Daoy (cell line): ENCODE measurements at regions not wholly inside any gene's neighbourhood (a gene's known extent, or its start where the extent isn't known, plus 50 kb on each side); places are given as distances from the start of the nearest gene placed in this dataset.

ENCODE experiments used
- DNase-seq: peaks from one replicate; pipeline ENCODE4 v3.0.0-alpha.2; 2015; ENCODE audit warnings: low read depth

DNA sequence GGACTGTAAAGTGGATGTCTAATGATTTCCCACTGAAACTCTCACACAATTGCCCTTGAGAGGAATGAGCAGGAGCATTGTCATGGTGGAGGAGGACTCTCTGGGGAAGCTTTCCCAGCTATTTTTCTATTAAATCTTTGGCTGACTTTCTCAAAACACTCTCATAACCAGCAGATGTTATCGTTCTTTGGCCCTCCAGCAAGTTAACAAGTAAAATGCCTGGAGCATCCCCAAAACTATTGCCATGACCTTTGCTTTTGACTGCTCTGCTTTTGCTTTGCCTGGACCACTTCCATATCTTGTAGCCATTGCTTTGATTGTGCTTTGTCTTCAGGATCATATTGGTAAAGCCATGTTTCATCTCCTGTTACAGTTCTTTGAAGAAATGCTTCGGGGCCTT is 120.2 kb upstream of the PDE5A start:
- DNase-seq, result no peak

DNA sequence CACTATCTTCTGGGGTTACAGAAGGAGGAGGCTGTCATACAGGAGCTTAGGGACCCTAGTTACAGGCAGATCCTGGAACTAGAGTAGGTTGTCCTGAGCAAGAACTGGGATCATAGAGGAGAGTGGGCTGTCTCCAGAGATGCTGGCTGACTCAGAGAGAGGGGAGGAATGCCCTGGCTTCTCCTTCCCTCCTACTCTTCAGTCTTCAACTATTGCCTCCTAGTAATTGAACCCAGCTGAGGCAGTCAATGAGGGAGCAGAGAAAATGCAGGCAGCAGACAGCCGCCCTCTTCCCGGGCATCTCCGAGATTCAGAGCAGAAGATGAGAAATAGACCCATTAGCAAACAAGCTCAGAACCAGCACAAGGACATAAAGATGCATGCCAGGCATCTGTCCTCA is 118.3 kb upstream of the PDE5A start:
- DNase-seq, result no peak

GRCh38 chr4:119745351-119745750 is 116.7 kb upstream of the PDE5A start:
- no peak for DNase-seq

- peak; percentile 13 for DNase-seq
These were observed 116.0 kb upstream of the PDE5A start for GRCh38 chr4:119744580-119744979.

DNA sequence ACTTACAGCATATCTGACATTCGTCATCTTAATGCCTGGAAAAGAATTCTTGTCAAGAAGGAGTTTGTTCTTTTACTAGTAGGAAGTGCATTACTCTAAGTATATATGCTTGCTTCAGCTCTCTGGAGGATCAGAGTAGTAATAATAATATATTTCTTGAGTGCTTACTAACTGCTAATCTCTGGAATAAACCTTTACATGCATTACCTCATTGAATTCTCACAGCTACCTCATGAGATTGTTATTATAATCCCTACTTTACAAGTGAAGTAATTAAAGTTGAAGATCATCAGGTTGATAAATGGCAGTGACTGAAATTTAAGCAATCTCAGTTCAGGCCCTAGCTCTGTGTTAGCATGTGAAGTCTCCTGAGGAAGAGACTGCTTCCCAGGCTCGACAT is 115.0 kb upstream of the PDE5A start:
- no peak for DNase-seq

GRCh38 chr4:119739796-119740195 is 111.2 kb upstream of the PDE5A start:
- DNase-seq, result no peak

DNA sequence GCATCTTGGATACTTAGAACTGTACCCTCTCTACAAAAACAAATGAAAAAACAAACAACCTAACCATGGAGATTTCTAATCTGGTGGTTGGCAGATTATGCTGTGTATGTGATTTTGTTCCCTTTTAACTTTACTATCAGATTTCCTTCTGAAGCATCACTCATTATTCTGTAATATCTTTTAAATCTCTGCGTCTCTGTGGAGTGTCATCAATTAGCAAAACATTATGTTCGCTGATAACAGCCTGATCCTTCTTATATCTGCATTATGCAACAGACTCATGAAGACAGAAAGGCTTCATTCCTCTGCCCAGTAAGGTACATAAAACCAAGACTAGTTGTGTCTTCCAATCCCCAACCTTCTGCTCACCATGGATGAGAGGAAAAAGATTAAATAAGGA is 110.3 kb upstream of the PDE5A start:
- DNase-seq, result no peak

- no peak for DNase-seq
These were observed 108.0 kb upstream of the PDE5A start for GRCh38 chr4:119736559-119736958.

- peak; percentile 68 for DNase-seq
These were observed 106.6 kb upstream of the PDE5A start for GRCh38 chr4:119735165-119735651.

GRCh38 chr4:119733431-119733830 is 104.8 kb upstream of the PDE5A start:
- DNase-seq, result no peak

- no peak for DNase-seq
These were observed 103.2 kb upstream of the PDE5A start for GRCh38 chr4:119731778-119732177.

- DNase-seq, result no peak
These were observed 102.6 kb upstream of the PDE5A start for GRCh38 chr4:119731146-119731742.

GRCh38 chr4:119730671-119730950 is 102.0 kb upstream of the PDE5A start:
- peak; percentile 7 for DNase-seq

GRCh38 chr4:119729835-119730670 is 101.4 kb upstream of the PDE5A start:
- peak; percentile 90 for DNase-seq

DNA sequence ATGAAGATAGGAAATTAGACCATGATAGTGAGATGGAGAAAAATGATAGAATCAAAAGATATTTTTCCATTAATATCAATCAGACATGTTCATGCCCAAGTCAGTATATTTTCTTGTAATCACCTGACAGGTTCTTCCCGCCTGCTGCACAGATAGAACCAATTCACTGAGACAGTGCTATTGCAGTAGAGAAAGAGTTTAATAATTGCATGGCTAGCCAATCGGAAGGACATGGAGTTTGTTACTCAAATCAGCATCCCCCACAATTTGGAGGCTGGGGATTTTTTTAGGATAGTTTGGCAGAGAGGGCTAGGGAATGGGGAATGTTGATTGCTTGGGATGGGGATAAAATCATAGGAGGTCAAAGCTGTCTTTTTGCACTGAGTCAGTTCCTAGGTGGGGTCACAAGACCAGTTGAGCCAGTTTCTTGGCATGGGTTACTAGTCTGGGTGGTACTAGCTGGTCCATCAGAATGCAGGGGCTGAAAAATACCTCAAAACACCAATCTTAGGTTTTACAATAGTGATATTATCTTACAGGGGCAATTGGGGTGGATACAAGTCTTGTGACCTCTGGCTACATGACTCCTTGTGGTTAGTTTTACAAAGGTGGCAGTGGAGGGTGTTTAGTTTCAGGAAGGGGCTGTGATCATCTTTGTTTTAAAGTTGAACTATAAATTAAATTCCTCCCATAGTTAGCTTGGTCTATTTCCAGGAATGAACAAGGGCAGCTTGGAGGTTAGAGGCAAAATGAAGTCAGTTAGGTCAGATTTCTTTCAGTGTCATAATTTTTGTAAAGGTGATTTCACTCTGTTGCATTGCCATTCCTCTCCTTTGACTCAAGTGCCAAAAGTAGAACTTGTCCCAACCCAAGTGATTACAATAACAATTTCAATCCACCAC is 100.3 kb upstream of the PDE5A start:
- DNase-seq, result peak; percentile 51

DNA sequence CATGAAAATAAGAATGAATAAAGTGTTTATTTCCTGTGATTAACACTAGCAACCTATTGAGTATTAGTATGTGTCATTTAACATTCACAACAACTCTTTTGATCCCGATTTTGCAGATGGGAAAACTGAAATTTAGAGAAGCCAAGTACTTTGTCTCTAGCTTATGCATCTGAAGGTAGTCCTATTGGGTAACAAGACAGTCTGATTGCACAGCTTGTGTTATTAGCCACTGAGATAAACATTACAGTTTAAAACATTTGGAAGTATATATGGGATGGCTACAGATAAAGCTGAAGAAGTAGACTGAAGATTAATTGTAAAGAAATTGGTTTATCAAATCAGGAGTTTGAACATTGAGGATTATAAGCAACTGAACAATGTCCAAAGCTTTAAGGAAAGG is 99.6 kb upstream of the PDE5A start:
- DNase-seq, result no peak

- DNase-seq, result no peak
These were observed 97.9 kb upstream of the PDE5A start for GRCh38 chr4:119726505-119726904.

GRCh38 chr4:119725688-119726330 is 97.2 kb upstream of the PDE5A start:
- no peak for DNase-seq

- DNase-seq, result no peak
These were observed 96.4 kb upstream of the PDE5A start for GRCh38 chr4:119725011-119725410.

DNA sequence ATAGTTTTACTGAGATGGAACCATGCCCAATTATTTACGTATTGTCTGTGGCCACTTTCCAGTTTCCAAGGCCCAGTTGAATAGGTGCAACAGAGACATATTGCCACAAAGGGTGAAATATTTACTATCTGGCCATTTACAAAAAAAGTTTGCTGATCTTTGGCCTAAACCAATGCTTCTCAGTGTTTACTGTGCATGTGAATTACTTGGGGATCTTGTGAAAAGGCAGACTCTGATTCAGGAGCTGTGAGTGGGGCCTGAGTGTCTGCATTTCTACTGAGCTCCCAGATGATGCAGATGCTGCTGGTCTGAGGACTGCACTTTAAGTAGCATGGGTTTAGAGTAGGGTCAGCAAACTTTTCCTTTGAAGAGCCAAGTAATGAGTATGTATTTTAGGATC is 94.1 kb upstream of the PDE5A start:
- no peak for DNase-seq

- no peak for DNase-seq
These were observed 93.3 kb upstream of the PDE5A start for GRCh38 chr4:119721878-119722277.
